GM18519 (cell line): ENCODE measurements at regions not wholly inside any gene's neighbourhood (a gene's known extent, or its start where the extent isn't known, plus 50 kb on each side); places are given as distances from the start of the nearest gene placed in this dataset.
"Not testable (repeated sequence)": the region's sequence is repeated elsewhere in the genome, so short reads cannot be mapped to it uniquely, and the experiment has no call there.

ENCODE experiments used
- ATAC-seq: cut with Tn5 transposase; IDR thresholded peaks from one replicate; pipeline ENCODE4 v1.9.1; 2021; ENCODE audit warnings: mild to moderate bottlenecking, moderate library complexity; ENCODE audit not compliant: unreplicated experiment, low FRiP score

GRCh38 chr16:29578898-29579297 is 72.7 kb upstream of the NPIPB12 start:
- ATAC-seq: not testable (repeated sequence)

- ATAC-seq: not testable (repeated sequence)
These were observed 75.6 kb upstream of the NPIPB12 start for GRCh38 chr16:29581764-29582163.

GRCh38 chr16:29591919-29592318 is 71.1 kb upstream of the SPN start:
- not testable (repeated sequence) for ATAC-seq

- peak; percentile 21 for ATAC-seq
These were observed 68.7 kb upstream of the SPN start for GRCh38 chr16:29594269-29594925.

GRCh38 chr16:29594926-29595838 is 67.9 kb upstream of the SPN start:
- ATAC-seq: peak; percentile 65

- not testable (repeated sequence) for ATAC-seq
These were observed 66.0 kb upstream of the SPN start for GRCh38 chr16:29597030-29597429.

GRCh38 chr16:29600111-29601000 is 62.7 kb upstream of the SPN start:
- ATAC-seq: not testable (repeated sequence)

- not testable (repeated sequence) for ATAC-seq
These were observed 60.8 kb upstream of the SPN start for GRCh38 chr16:29602247-29602625.

GRCh38 chr16:29602683-29603088 is 60.4 kb upstream of the SPN start:
- not testable (repeated sequence) for ATAC-seq

- not testable (repeated sequence) for ATAC-seq
These were observed 58.2 kb upstream of the SPN start for GRCh38 chr16:29604631-29605549.

- ATAC-seq: not testable (repeated sequence)
These were observed 57.3 kb upstream of the SPN start for GRCh38 chr16:29605593-29606205.

GRCh38 chr16:29606669-29607427 is 56.2 kb upstream of the SPN start:
- ATAC-seq: not testable (repeated sequence)

GRCh38 chr16:29607428-29607823 is 55.6 kb upstream of the SPN start:
- not testable (repeated sequence) for ATAC-seq

- not testable (repeated sequence) for ATAC-seq
These were observed 50.4 kb upstream of the SPN start for GRCh38 chr16:29612381-29613306.
